CD14-positive monocyte (primary cell): ENCODE measurements at regions not wholly inside any gene's neighbourhood (a gene's known extent, or its start where the extent isn't known, plus 50 kb on each side); places are given as distances from the start of the nearest gene placed in this dataset.

Source experiments
- DNase-seq, 3 donors: peaks; one replicate each; pipeline ENCODE4 v3.0.0-alpha.2; 2011 to 2022
- H2AFZ ChIP-seq: 2 replicates; pipeline ENCODE4 v1.6.0; 2012; ENCODE audit warnings: mild to moderate bottlenecking, low read depth, low read length, inconsistent platforms; ENCODE audit not compliant: insufficient read depth, poor library complexity, severe bottlenecking
- H3K27ac ChIP-seq, 2 donors: 1 replicate in 1 of 2; 2 replicates in 1 of 2; pipeline ENCODE4 v1.5.1; 2012 to 2013; ENCODE audit warnings: low read length in 2 of 2, control low read depth in 1 of 2, inconsistent platforms in 1 of 2, low read depth in 1 of 2, mild to moderate bottlenecking in 1 of 2
- H3K27me3 ChIP-seq, 2 donors: one replicate each; pipeline versions ENCODE4 v1.6.0 to v1.6.1; 2011 to 2013; ENCODE audit warnings: low read length in 2 of 2; ENCODE audit not compliant: control insufficient read depth in 2 of 2, insufficient read depth in 2 of 2
- H3K36me3 ChIP-seq, 2 donors: replicated peaks in 1 of 2; 1 replicate in 1 of 2; 2 replicates in 1 of 2; pipeline versions ENCODE4 v1.5.1 to v1.6.1; 2012 to 2013; ENCODE audit warnings: low read length in 2 of 2, control low read depth in 1 of 2, inconsistent platforms in 1 of 2, mild to moderate bottlenecking in 1 of 2; ENCODE audit not compliant: insufficient read depth in 2 of 2, control insufficient read depth in 1 of 2
- H3K4me1 ChIP-seq, 2 donors: 1 replicate in 1 of 2; 2 replicates in 1 of 2; pipeline versions ENCODE4 v1.5.1 to v1.6.1; 2012 to 2013; ENCODE audit warnings: low read length in 2 of 2, control low read depth in 1 of 2, inconsistent platforms in 1 of 2, mild to moderate bottlenecking in 1 of 2, moderate library complexity in 1 of 2; ENCODE audit not compliant: insufficient read depth in 2 of 2, control insufficient read depth in 1 of 2
- H3K4me2 ChIP-seq: replicated peaks from 2 replicates; pipeline ENCODE3; 2012; ENCODE audit warnings: low read length, moderate library complexity, mild to moderate bottlenecking; ENCODE audit not compliant: poor library complexity, severe bottlenecking; ENCODE audit errors: extremely low read depth
- H3K4me3 ChIP-seq, 3 experiments: fragments of 200-600 bp in 1 of 3; sonication (generic) in 1 of 3; replicated peaks in 1 of 3; 1 replicate in 2 of 3; 2 replicates in 1 of 3; pipeline ENCODE4 v1.5.1; 2011 to 2013; ENCODE audit warnings: low read length in 3 of 3, mild to moderate bottlenecking in 3 of 3, control low read depth in 2 of 3, low read depth in 2 of 3, inconsistent platforms in 1 of 3, moderate library complexity in 1 of 3
- H3K79me2 ChIP-seq: 2 replicates; pipeline ENCODE4 v1.6.0; 2012; ENCODE audit warnings: mild to moderate bottlenecking, control low read depth, inconsistent platforms, low read length, moderate library complexity; ENCODE audit not compliant: insufficient read depth
- H3K9ac ChIP-seq: 2 replicates; pipeline ENCODE4 v1.6.0; 2017; ENCODE audit warnings: low read length, mild to moderate bottlenecking; ENCODE audit not compliant: insufficient read depth, poor library complexity, severe bottlenecking
- H3K9me3 ChIP-seq, 2 donors: replicated peaks in 1 of 2; 1 replicate in 1 of 2; 2 replicates in 1 of 2; pipeline versions ENCODE4 v1.5.1 to v1.6.1; 2012 to 2013; ENCODE audit warnings: low read length in 2 of 2, control low read depth in 1 of 2; ENCODE audit not compliant: control insufficient read depth in 1 of 2, insufficient read depth in 1 of 2
- H4K20me1 ChIP-seq: 2 replicates; pipeline ENCODE4 v1.6.0; 2012; ENCODE audit warnings: mild to moderate bottlenecking, low read length, control low read depth, moderate library complexity; ENCODE audit not compliant: insufficient read depth
- H3K27ac Mint-ChIP-seq, 7 donors: one replicate each; pipeline ENCODE4 v1.8.0; 2020; ENCODE audit warnings: mild to moderate bottlenecking in 7 of 7, mixed read lengths in 7 of 7, moderate library complexity in 6 of 7, inconsistent platforms in 2 of 7
- H3K27me3 Mint-ChIP-seq, 3 donors: one replicate each; pipeline ENCODE4 v1.8.0; 2021 to 2022; ENCODE audit warnings: low read depth in 3 of 3, mild to moderate bottlenecking in 3 of 3, mixed read lengths in 3 of 3, moderate library complexity in 3 of 3, inconsistent platforms in 1 of 3
- H3K36me3 Mint-ChIP-seq, 2 donors: one replicate each; pipeline ENCODE4 v1.8.0; 2020; ENCODE audit warnings: mixed read lengths in 2 of 2, inconsistent platforms in 1 of 2, mild to moderate bottlenecking in 1 of 2
- H3K4me1 Mint-ChIP-seq: one replicate; pipeline ENCODE4 v1.8.0; 2020; ENCODE audit warnings: mild to moderate bottlenecking, mixed read lengths
- H3K4me3 Mint-ChIP-seq, 2 donors: one replicate each; pipeline ENCODE4 v1.8.0; 2020; ENCODE audit warnings: mild to moderate bottlenecking in 2 of 2, mixed read lengths in 2 of 2, moderate library complexity in 1 of 2
- H3K9me3 Mint-ChIP-seq, 7 donors: one replicate each; pipeline ENCODE4 v1.8.0; 2020 to 2022; ENCODE audit warnings: mixed read lengths in 7 of 7, mild to moderate bottlenecking in 6 of 7, moderate library complexity in 6 of 7, inconsistent platforms in 2 of 7
- WGBS: methylation state at CpG from one replicate; pipeline ENCODE4 v1.1.5; 2013; ENCODE audit warnings: missing lambda C conversion rate; ENCODE audit not compliant: insufficient coverage; 5-methylcytosine and 5-hydroxymethylcytosine counted together
- intact Hi-C, 2 donors: fragments of 100-400 bp; cut with micrococcal nuclease; formaldehyde crosslinking; loops; one replicate each; pipeline versions ENCODE4 v1.15.0 to v1.15.1; 2023
- TF ChIP-seq, protein P1 (sequence below): fragments of 200-600 bp; IDR thresholded peaks from one replicate; pipeline ENCODE4 v1.8.0; 2022; ENCODE audit warnings: antibody characterized with exemption, mild to moderate bottlenecking

DNA sequence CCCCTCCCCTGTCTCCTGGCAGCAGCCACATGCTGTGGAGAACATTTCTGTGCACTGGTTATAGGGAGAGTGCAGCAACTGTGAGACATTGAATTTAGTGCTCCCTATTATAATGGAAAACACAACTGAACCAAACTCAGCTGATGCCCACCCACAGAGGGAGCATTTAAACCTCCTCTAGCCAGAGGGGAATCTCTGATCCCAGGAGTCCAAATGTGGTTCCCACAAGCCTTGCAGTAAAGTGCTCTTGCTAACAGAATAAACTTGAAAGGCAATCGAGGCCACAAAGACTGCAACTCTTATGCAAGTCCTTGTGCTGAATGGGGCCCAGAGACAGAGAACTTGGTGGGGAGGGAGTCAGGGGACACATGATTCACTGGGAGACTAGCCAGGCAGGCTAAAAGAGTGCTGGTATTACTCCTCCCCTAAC, 638.8 kb upstream of the VRK2 start:
- H3K79me2 ChIP-seq = no peaks in the 10 kb centered on the region
- no peaks in the 10 kb centered on the region for H4K20me1 ChIP-seq
- Mint-ChIP-seq H3K9me3 (peaks cover 0 to 10% (median 3%) of the 10 kb centered on the region in 7 donors), H3K27ac (no peak overlapping the region), H3K36me3 (no peaks in the 10 kb centered on the region), H3K27me3 (no peaks in the 10 kb centered on the region), H3K4me1 (no peaks in the 10 kb centered on the region), H3K4me3 (no peak overlapping the region)
- no peak overlapping the region for H3K4me2 ChIP-seq
- TF ChIP-seq, protein P1, sequence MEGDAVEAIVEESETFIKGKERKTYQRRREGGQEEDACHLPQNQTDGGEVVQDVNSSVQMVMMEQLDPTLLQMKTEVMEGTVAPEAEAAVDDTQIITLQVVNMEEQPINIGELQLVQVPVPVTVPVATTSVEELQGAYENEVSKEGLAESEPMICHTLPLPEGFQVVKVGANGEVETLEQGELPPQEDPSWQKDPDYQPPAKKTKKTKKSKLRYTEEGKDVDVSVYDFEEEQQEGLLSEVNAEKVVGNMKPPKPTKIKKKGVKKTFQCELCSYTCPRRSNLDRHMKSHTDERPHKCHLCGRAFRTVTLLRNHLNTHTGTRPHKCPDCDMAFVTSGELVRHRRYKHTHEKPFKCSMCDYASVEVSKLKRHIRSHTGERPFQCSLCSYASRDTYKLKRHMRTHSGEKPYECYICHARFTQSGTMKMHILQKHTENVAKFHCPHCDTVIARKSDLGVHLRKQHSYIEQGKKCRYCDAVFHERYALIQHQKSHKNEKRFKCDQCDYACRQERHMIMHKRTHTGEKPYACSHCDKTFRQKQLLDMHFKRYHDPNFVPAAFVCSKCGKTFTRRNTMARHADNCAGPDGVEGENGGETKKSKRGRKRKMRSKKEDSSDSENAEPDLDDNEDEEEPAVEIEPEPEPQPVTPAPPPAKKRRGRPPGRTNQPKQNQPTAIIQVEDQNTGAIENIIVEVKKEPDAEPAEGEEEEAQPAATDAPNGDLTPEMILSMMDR = no peak
- H3K9ac ChIP-seq = no peak overlapping the region
- H3K4me1 ChIP-seq = no peaks in the 10 kb centered on the region
- WGBS = 50% methylated on average over 1 of the region's 1 CpG
- no peak overlapping the region for H3K4me3 ChIP-seq
- H3K36me3 ChIP-seq = no peaks in the 10 kb centered on the region
- H2AFZ ChIP-seq = no peak overlapping the region
- intact Hi-C loops = loop anchor here in 1 of 2 donors (10.0 kb wide), 1 partner anchor 47 kb away; no protein-coding TSS in a partner anchor
- no peak for DNase-seq
- H3K9me3 ChIP-seq = no peaks in the 10 kb centered on the region
- no peak overlapping the region for H3K27ac ChIP-seq
- no peaks in the 10 kb centered on the region for H3K27me3 ChIP-seq

DNA sequence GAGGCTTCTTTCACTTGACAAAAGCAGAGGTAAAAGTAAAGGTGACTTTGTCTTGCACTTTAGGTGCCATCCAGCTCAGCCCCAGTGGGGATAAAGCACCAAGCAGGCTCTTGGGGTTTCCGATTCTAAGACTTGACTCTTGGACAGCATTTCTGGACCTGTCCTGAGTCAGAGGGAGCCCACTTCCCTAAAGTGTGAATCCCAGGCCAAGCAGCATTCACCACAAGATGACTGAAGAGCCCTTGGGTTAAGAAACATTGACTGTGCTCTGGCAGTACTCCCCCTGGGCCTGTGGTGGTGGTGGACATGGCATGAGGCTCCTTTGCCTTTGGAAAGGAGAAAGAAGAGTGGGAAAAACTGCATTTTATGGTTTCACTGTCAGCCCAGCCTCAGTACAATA, 638.0 kb upstream of the VRK2 start:
- Histone ChIP-seq H3K9ac (no peak overlapping the region), H2AFZ (no peak overlapping the region), H4K20me1 (no peaks in the 10 kb centered on the region), H3K79me2 (no peaks in the 10 kb centered on the region), H3K9me3 (no peaks in the 10 kb centered on the region), H3K4me1 (no peaks in the 10 kb centered on the region), H3K4me3 (no peak overlapping the region), H3K4me2 (no peak overlapping the region), H3K36me3 (no peaks in the 10 kb centered on the region), H3K27ac (no peak overlapping the region), H3K27me3 (no peaks in the 10 kb centered on the region)
- no peaks in the 10 kb centered on the region for H3K4me1 Mint-ChIP-seq
- H3K9me3 Mint-ChIP-seq = peaks cover 0 to 14% (median 6%) of the 10 kb centered on the region in 7 donors
- no peaks in the 10 kb centered on the region for H3K27me3 Mint-ChIP-seq
- H3K27ac Mint-ChIP-seq = no peak overlapping the region
- H3K4me3 Mint-ChIP-seq = no peak overlapping the region
- DNase-seq = peak in 1 of 3 donors; percentile 59
- TF ChIP-seq, protein P1 = no peak
- no peaks in the 10 kb centered on the region for H3K36me3 Mint-ChIP-seq
- WGBS = 100% methylated on average over 1 of the region's 1 CpG
- intact Hi-C loops = loop anchor here in 1 of 2 donors (10.0 kb wide), 1 partner anchor 46 kb away; no protein-coding TSS in a partner anchor
